Colonic mucosa (tissue), 4 donors: ENCODE measurements at regions not wholly inside any gene's neighbourhood (a gene's known extent, or its start where the extent isn't known, plus 50 kb on each side); places are given as distances from the start of the nearest gene placed in this dataset.

Experiments used
- DNase-seq: peaks from one replicate; pipeline ENCODE4 v3.0.0-alpha.2; 2020
- H3K27ac ChIP-seq: fragments of 200-600 bp; one replicate; pipeline ENCODE4 v1.8.0; 2021
- H3K27me3 ChIP-seq: fragments of 200-600 bp; one replicate; pipeline ENCODE4 v1.8.0; 2021
- H3K36me3 ChIP-seq: fragments of 200-600 bp; one replicate; pipeline ENCODE4 v1.8.0; 2021
- H3K4me1 ChIP-seq: fragments of 200-600 bp; one replicate; pipeline ENCODE4 v1.8.0; 2021; ENCODE audit warnings: mild to moderate bottlenecking
- H3K4me3 ChIP-seq: fragments of 200-600 bp; one replicate; pipeline ENCODE4 v1.8.0; 2021
- H3K9ac ChIP-seq, 2 donors: one replicate each; pipeline ENCODE4 v1.7.0; 2013; ENCODE audit warnings: control low read depth in 2 of 2, low read depth in 2 of 2, low read length in 2 of 2
- H3K9me3 ChIP-seq: fragments of 200-600 bp; one replicate; pipeline ENCODE4 v1.8.0; 2021
- CTCF ChIP-seq: fragments of 200-600 bp; IDR thresholded peaks from one replicate; pipeline ENCODE4 v1.8.0; 2022; ENCODE audit warnings: antibody characterized with exemption, mild to moderate bottlenecking
- intact Hi-C: fragments of 100-400 bp; cut with DNase I; formaldehyde crosslinking; loops from one replicate; pipeline ENCODE4 v1.14.1; 2022
- donor health status: healthy.
- donor health status: DM: no; HTN: no; CAD: no.
- donor health status: DM: no; HTN: no; CAD: no.

- intact Hi-C loops, result no loop called here
- no peaks in the 10 kb centered on the region for H3K9me3 ChIP-seq
- TF ChIP-seq CTCF, result no peak
- H3K27ac ChIP-seq, result no peak overlapping the region
- H3K27me3 ChIP-seq, result no peaks in the 10 kb centered on the region
- no peak overlapping the region for H3K4me3 ChIP-seq
- no peak for DNase-seq
- H3K4me1 ChIP-seq, result no peaks in the 10 kb centered on the region
- H3K36me3 ChIP-seq, result no peaks in the 10 kb centered on the region
- H3K9ac ChIP-seq, result no peak overlapping the region
Measured at GRCh38 chr2:67919490-67919889, 143.3 kb downstream of the C1D start.

GRCh38 chr2:67922080-67922785, 140.6 kb downstream of the C1D start:
- H3K27ac ChIP-seq, result no peak overlapping the region
- intact Hi-C loops, result no loop called here
- DNase-seq, result no peak
- no peak overlapping the region for H3K9ac ChIP-seq
- H3K36me3 ChIP-seq, result no peaks in the 10 kb centered on the region
- no peak for TF ChIP-seq CTCF
- H3K27me3 ChIP-seq, result no peaks in the 10 kb centered on the region
- H3K4me1 ChIP-seq, result no peaks in the 10 kb centered on the region
- H3K9me3 ChIP-seq, result no peaks in the 10 kb centered on the region
- no peak overlapping the region for H3K4me3 ChIP-seq

- intact Hi-C loops, result no loop called here
- TF ChIP-seq CTCF, result no peak
- Histone ChIP-seq H3K9me3 (no peaks in the 10 kb centered on the region), H3K36me3 (no peaks in the 10 kb centered on the region), H3K4me1 (no peaks in the 10 kb centered on the region), H3K27me3 (no peaks in the 10 kb centered on the region), H3K4me3 (no peak overlapping the region), H3K9ac (no peak overlapping the region), H3K27ac (no peak overlapping the region)
- no peak for DNase-seq
Measured at GRCh38 chr2:67923696-67924095, 139.1 kb downstream of the C1D start.

- no peak for TF ChIP-seq CTCF
- Histone ChIP-seq H3K4me1 (no peaks in the 10 kb centered on the region), H3K4me3 (no peak overlapping the region), H3K9me3 (no peaks in the 10 kb centered on the region), H3K27me3 (no peaks in the 10 kb centered on the region), H3K36me3 (no peaks in the 10 kb centered on the region), H3K27ac (no peak overlapping the region), H3K9ac (no peak overlapping the region)
- no peak for DNase-seq
- intact Hi-C loops, result no loop called here
Measured at GRCh38 chr2:67927501-67927900, 135.3 kb downstream of the C1D start.

- Histone ChIP-seq H3K4me1 (no peaks in the 10 kb centered on the region), H3K27ac (no peak overlapping the region), H3K9me3 (no peaks in the 10 kb centered on the region), H3K36me3 (no peaks in the 10 kb centered on the region), H3K4me3 (no peak overlapping the region), H3K9ac (no peak overlapping the region), H3K27me3 (no peaks in the 10 kb centered on the region)
- intact Hi-C loops, result no loop called here
- no peak for TF ChIP-seq CTCF
- no peak for DNase-seq
Measured at GRCh38 chr2:67930156-67930555, 132.6 kb downstream of the C1D start.
